Mammary epithelial cell (primary cell): ENCODE measurements at regions not wholly inside any gene's neighbourhood (a gene's known extent, or its start where the extent isn't known, plus 50 kb on each side); places are given as distances from the start of the nearest gene placed in this dataset.

Source experiments
- CTCF ChIP-seq, 2 donors: IDR thresholded peaks in 1 of 2; conservative IDR thresholded peaks in 1 of 2; 2 replicates each; pipeline ENCODE4 v1.5.1; 2011 to 2012; ENCODE audit warnings: inconsistent platforms in 2 of 2, low read length in 2 of 2, mild to moderate bottlenecking in 2 of 2, control low read depth in 1 of 2, low read depth in 1 of 2; ENCODE audit not compliant: insufficient read depth in 1 of 2; ENCODE audit errors: extremely low read depth in 1 of 2
- EZH2 ChIP-seq: IDR thresholded peaks from 2 replicates; pipeline ENCODE4 v1.6.1; 2012; ENCODE audit warnings: low read length, inconsistent platforms, borderline replicate concordance

- TF ChIP-seq CTCF (conservative IDR thresholded peaks at IDR 0.05 in 1 of 2, IDR thresholded peaks at IDR 0.05 in 1 of 2; ENCODE audit: extremely low read depth in 1 of 2, insufficient read depth in 1 of 2, low read depth in 1 of 2, low read length in 2 of 2) (no peak), EZH2 (no peak)
Observed at GRCh38 chr5:89030798-89031197, 147.8 kb upstream of the MEF2C start.
